NCI-H2029 treated with DMSO at 0.1 percent for 48 hours (cell line): ENCODE measurements at regions not wholly inside any gene's neighbourhood (a gene's known extent, or its start where the extent isn't known, plus 50 kb on each side); places are given as distances from the start of the nearest gene placed in this dataset.

Experiments
- DNase-seq: peaks from one replicate; lab custom pipeline; 2025; lab: John Stamatoyannopoulos, UW

DNA sequence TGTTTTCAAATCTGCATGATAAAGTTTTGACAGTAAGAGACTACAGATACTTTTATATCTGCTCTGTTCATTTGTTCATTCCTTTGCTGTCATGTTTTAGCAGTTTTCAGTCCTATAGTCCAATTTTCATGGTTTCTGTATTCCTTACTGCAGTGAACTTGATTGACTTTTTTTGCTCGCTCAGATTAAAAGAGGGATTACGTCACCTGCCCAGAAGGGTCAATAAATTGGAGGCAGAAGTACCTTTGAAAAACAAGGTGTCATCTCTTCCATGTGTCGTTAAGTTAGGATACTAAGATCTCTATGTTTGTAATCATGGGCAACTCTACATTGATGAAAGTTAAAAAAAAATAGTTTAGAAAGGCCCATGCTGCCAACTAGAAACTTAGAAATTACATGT, 250.1 kb upstream of the SMIM31 start:
- no peak for DNase-seq

- no peak for DNase-seq
Measured at GRCh38 chr4:164508097-164508496, 245.8 kb upstream of the SMIM31 start.

DNA sequence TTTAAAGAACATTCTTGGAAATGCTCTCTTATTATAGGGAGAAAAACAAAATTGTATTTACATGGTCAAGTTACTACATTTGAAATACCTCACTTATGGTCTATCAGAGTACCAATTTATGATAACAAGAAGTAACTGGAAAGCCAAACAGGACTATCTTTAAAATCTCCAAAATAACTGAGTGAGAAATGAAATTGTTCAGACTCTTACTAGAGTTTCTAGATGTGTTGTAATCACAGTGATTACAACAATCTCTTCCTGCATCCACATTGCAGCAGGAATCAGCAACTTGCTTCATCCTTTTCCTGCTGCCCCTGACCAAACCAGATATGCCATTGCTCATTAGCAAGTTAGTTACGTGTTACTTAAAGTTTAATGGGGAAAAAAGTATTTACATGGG, 245.2 kb upstream of the SMIM31 start:
- DNase-seq: no peak

GRCh38 chr4:164509951-164510350, 244.0 kb upstream of the SMIM31 start:
- DNase-seq: no peak

DNA sequence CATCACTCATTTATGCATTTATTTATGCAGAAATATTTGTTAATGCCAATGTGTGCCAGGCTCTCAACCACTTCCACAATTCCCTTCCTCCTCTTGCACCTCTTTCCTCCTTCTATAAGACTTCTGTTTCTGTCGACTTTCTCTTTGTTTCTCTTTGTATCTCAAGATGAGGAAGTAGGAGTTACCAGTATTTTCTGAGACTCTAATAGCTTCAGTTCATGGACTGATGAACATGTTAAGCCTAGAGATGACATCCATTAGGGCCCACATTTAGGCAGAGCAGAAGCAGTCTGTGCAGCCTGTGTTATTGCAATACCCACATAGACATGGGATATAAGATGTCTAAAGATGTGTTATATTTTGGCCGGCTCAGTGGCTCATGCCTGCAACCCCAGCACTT, 241.8 kb upstream of the SMIM31 start:
- no peak for DNase-seq

DNA sequence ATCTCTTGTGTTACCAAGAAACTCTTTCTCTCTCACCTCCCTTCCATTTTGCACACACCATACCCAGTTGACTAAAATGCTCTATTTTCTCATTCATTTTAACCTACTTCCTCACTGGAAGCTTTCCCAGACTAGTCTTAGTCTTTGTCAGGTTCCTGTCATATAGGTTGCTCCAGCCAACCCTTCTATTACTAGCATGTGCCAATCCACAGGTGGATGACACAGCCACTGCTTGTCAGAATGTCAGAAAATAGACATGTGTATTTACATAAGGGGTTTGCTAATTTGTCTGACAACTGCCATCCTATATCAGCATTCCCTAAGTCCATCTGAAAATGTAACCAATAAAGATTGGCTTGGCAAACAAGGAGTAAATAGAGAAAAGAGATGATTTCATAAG, 239.2 kb upstream of the SMIM31 start:
- no peak for DNase-seq

- DNase-seq: no peak
Measured at GRCh38 chr4:164524789-164525188, 229.1 kb upstream of the SMIM31 start.

- no peak for DNase-seq
Measured at GRCh38 chr4:164526933-164527583, 226.9 kb upstream of the SMIM31 start.

DNA sequence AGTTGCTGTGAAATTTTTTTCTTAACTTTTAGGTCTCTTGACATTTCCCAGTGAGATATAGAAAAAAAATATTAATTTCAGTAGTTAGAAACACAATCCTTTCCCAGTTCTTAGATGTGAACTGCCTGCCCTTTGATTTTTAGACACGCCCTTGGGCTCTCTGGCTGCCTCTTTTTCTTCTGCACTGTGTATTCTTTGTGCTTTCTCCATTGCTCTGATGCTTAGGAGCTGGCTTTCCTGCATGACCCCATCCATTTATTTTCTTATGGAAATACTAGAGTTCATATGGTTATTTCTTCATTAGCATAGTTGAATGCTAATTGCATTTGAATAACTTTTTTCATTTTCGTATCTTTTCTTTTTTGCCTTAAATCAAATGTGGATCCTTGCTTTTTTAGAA, 224.9 kb upstream of the SMIM31 start:
- DNase-seq: no peak

- no peak for DNase-seq
Measured at GRCh38 chr4:164529486-164529885, 224.4 kb upstream of the SMIM31 start.

DNA sequence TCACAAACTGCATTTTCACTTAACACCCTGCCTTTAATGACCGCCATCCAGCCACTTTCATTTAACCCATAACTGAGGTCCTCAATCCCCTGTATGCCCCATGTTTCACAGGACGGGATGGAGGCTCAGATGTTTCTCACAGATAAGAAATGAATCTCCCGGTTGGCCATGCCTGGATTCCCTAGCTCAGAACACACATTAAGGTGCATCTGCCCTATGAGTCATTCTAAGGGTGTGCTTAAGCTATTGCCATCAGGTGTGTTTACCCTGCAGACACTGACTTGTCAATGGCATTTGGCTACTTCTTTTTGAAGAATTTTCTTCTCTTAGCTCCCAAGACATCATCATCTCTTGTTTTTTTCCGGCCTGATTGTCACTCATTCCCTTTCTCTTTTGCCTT, 222.6 kb upstream of the SMIM31 start:
- DNase-seq: no peak

DNA sequence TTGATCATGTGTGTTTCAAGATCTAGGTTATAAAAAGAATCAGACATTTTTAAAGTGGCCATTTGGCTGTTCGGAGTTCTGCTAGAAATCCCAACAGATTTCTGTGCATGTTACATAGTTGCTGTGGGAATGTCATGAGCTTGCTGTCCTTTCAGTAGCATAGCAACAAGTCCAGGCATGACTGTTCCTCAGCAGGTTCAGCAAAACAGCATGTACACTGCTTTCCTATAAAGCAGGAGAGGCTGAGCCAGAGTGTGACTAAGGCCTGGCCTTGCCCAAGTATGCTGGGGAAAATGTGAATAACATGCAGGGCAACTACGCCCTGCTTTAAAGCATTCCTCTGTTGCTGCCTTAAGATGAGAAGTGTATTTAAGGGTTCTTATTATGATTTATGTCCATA, 217.1 kb upstream of the SMIM31 start:
- no peak for DNase-seq

- DNase-seq: no peak
Measured at GRCh38 chr4:164538097-164538496, 215.8 kb upstream of the SMIM31 start.

- DNase-seq: no peak
Measured at GRCh38 chr4:164540987-164541386, 212.9 kb upstream of the SMIM31 start.

DNA sequence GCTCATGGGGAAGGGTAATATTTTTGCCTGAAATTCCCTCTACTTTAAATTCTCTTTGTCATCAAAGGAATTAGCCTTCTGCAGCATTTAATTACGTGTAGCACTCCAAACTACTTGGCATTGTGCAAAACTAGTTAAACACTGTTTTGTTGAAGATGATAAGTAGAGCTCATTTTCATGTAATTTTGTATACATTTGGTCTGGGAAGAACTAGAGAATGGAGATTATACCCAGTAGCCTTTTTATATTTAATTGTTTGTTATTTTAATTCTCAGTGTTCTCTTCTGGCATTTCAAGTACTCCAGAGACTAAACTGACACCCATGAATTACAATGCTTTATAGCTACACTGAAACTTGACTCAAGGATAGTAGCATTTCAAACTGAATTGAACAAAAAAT, 211.5 kb upstream of the SMIM31 start:
- no peak for DNase-seq

GRCh38 chr4:164550989-164551712, 202.8 kb upstream of the SMIM31 start:
- DNase-seq: no peak

DNA sequence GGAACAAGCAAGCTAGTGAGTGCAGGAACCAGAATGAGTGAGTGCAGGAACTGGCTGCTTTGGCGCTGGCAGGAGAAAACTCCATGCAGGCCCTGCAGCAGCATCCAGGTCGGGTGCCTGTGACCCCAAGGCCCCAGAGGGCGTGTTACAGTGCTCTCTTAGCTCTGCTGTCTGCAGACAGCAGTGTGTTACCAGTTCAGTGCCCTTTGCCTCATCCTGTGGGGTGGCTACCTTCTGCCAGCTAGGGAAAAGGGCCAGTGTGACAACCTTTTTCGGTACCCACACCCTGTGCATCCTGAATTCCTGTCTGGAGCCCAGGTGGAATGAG, 202.3 kb upstream of the SMIM31 start:
- DNase-seq: no peak

DNA sequence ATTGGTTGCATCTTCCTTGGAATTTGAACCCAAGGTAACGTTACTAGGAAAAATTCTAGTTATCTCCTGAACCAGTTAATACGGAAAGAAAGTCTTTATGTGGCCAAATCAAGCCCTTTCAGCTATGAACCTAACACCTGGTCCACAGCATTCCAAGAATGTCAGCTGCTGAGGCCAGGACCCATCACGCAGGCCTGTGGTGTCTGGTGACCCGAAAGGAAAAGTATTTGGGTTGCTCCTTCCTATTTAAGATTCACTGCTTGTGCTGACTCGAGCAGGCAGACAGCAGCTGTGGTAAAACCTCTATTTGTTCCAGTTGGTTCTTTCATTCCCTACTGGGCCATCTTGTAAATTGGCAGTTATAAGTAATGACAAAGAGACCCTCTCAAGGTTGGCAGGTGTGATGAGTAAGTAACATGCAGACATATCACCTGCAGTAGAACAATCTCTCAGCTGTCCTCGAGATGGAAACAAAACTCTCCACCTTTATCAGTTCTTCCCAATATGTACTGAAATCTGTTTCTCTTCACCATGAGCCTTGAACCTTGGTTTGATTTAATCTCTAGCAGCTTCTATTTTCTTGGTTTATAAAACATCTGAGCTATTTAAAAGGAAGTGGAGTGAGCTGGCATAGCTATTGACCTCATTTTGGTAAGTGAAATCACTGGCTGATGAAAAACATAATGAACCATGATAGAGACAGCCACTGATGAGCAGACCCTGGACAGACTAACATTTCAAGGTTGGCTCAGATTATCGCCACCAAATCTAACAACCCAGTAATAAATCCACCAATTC, 182.1 kb upstream of the SMIM31 start:
- DNase-seq: no peak

DNA sequence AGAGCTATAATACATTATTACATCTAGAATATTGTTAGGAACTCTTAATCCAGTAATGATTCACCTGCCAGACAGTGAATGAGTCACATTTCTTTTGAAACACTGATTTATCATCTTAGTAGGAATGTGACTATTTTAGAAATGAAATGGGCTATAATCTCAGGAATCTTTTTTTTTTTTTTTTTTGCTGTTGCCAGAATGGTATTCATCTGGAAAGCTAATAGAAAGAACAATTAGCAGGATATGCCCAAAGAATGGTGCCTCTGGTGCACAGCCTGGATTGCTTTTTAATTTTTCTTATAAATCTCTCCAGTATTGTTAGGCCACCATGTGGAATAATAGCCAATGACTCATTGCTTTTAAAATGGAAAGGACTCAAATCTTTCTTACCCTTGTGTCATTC, 181.1 kb upstream of the SMIM31 start:
- DNase-seq: no peak

DNA sequence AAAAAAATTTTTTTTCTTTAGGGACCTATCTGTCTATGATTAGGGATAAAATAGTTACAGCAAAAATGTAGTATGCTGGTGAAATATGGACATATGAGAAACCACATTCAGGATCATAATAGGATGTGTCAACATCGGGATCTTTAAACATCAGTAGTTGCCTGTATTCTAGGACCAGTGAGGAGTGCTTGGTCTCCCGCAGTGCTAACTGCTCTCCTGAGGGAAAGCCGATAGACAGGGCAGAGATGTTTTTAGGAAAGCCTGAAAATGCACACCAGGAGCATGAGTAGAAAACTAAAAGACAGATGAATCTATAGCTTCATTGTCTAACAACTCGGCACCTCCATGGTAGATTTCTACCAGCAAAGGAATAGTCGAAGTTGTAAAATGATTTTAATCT, 178.1 kb upstream of the SMIM31 start:
- no peak for DNase-seq

- DNase-seq: no peak
Measured at GRCh38 chr4:164579270-164579942, 174.5 kb upstream of the SMIM31 start.

DNA sequence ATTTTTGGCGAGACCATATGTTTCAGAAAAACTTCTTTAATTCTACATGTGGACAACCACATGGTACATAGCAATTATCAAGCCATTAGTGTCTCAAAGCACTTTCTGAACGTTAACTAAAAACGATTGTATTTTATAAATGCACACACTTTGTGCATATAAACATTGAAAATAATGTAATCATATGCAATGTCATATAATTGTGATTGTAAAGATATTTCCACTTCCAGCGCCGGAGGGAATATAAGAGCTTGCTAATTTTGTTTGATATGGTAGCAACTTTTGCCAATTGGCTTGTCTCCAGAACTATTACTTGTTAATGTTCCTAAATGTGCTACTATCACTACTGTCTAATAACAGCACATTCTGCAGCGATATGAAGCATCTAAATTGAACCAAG, 162.3 kb upstream of the SMIM31 start:
- no peak for DNase-seq

DNA sequence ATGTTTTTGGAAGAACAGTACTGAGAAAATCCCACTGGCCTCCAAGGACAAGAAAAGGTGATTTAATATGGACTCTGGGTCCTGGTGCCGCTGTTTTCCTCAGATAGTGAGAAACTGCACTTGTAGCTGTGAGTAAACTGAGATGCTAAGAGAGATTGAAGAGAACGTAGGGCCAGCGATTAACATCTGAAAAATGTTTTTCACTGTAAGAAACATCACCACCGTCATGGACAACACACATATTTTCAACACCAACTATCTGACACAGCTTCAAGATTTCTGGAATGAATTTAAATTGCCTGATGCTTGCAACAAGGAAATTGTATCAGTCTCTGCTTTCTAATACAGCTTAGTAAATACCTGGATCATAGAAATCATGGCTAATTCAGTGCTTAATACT, 158.2 kb upstream of the SMIM31 start:
- DNase-seq: no peak
